HepG2 (cell line): ENCODE measurements at regions not wholly inside any gene's neighbourhood (a gene's known extent, or its start where the extent isn't known, plus 50 kb on each side); places are given as distances from the start of the nearest gene placed in this dataset.

Source experiments
- ATF1 ChIP-seq: IDR thresholded peaks from 2 replicates; pipeline ENCODE4 v1.6.1; 2016; ENCODE audit warnings: mild to moderate bottlenecking, control low read depth
- CEBPB ChIP-seq: IDR thresholded peaks from 2 replicates; pipeline ENCODE4 v1.6.1; 2011; ENCODE audit warnings: low read depth, low read length, improper control_type of control experiment, borderline replicate concordance
- CHD4 ChIP-seq: fragments of 200-600 bp; sonication (generic); IDR thresholded peaks from 2 replicates; pipeline ENCODE4 v1.7.0; 2017; ENCODE audit warnings: mild to moderate bottlenecking, low read length, borderline replicate concordance
- EP300 ChIP-seq, 3 experiments: sonication (generic) in 1 of 3; formaldehyde crosslinking in 1 of 3; IDR thresholded peaks; 2 replicates each; pipeline versions ENCODE4 v1.5.1 to v1.6.1; 2011 to 2020; ENCODE audit warnings: low read depth in 2 of 3, low read length in 2 of 3, borderline replicate concordance in 1 of 3, improper control_type of control experiment in 1 of 3, mild to moderate bottlenecking in 1 of 3, missing genetic modification reagents in 1 of 3, moderate library complexity in 1 of 3
- IKZF4 ChIP-seq: sonication (generic); formaldehyde crosslinking; IDR thresholded peaks from 2 replicates; pipeline ENCODE4 v1.5.1; 2020; ENCODE audit warnings: borderline replicate concordance, mild to moderate bottlenecking, low read depth, missing genetic modification reagents; ENCODE audit errors: not compliant biosample characterization
- KDM5A ChIP-seq: fragments of 200-600 bp; sonication (generic); IDR thresholded peaks from 2 replicates; pipeline ENCODE4 v1.7.0; 2018; ENCODE audit warnings: antibody characterized with exemption, mild to moderate bottlenecking, low read length, borderline replicate concordance
- MXI1 ChIP-seq: IDR thresholded peaks from 3 replicates; pipeline ENCODE4 v1.6.1; 2012; ENCODE audit warnings: low read depth, low read length, inconsistent platforms, borderline replicate concordance
- POLR2AphosphoS5 ChIP-seq: IDR thresholded peaks from 2 replicates; pipeline ENCODE4 v1.6.1; 2012; ENCODE audit warnings: low read depth, low read length
- TF ChIP-seq, protein P1 (sequence below): sonication (generic); formaldehyde crosslinking; IDR thresholded peaks from one replicate; pipeline ENCODE4 v1.5.1; 2020; ENCODE audit warnings: mild to moderate bottlenecking, missing genetic modification reagents; ENCODE audit errors: not compliant biosample characterization
- TF ChIP-seq, protein P2 (sequence below): sonication (generic); formaldehyde crosslinking; IDR thresholded peaks from 2 replicates; pipeline ENCODE4 v1.4.0; 2020; ENCODE audit warnings: missing genetic modification reagents, borderline replicate concordance

- TF ChIP-seq KDM5A = no peak
- TF ChIP-seq CHD4 = no peak
- no peak for TF ChIP-seq IKZF4 (CRISPR knock-in tag)
- no peak for TF ChIP-seq ATF1 (CRISPR knock-in tag)
- TF ChIP-seq, protein P1, sequence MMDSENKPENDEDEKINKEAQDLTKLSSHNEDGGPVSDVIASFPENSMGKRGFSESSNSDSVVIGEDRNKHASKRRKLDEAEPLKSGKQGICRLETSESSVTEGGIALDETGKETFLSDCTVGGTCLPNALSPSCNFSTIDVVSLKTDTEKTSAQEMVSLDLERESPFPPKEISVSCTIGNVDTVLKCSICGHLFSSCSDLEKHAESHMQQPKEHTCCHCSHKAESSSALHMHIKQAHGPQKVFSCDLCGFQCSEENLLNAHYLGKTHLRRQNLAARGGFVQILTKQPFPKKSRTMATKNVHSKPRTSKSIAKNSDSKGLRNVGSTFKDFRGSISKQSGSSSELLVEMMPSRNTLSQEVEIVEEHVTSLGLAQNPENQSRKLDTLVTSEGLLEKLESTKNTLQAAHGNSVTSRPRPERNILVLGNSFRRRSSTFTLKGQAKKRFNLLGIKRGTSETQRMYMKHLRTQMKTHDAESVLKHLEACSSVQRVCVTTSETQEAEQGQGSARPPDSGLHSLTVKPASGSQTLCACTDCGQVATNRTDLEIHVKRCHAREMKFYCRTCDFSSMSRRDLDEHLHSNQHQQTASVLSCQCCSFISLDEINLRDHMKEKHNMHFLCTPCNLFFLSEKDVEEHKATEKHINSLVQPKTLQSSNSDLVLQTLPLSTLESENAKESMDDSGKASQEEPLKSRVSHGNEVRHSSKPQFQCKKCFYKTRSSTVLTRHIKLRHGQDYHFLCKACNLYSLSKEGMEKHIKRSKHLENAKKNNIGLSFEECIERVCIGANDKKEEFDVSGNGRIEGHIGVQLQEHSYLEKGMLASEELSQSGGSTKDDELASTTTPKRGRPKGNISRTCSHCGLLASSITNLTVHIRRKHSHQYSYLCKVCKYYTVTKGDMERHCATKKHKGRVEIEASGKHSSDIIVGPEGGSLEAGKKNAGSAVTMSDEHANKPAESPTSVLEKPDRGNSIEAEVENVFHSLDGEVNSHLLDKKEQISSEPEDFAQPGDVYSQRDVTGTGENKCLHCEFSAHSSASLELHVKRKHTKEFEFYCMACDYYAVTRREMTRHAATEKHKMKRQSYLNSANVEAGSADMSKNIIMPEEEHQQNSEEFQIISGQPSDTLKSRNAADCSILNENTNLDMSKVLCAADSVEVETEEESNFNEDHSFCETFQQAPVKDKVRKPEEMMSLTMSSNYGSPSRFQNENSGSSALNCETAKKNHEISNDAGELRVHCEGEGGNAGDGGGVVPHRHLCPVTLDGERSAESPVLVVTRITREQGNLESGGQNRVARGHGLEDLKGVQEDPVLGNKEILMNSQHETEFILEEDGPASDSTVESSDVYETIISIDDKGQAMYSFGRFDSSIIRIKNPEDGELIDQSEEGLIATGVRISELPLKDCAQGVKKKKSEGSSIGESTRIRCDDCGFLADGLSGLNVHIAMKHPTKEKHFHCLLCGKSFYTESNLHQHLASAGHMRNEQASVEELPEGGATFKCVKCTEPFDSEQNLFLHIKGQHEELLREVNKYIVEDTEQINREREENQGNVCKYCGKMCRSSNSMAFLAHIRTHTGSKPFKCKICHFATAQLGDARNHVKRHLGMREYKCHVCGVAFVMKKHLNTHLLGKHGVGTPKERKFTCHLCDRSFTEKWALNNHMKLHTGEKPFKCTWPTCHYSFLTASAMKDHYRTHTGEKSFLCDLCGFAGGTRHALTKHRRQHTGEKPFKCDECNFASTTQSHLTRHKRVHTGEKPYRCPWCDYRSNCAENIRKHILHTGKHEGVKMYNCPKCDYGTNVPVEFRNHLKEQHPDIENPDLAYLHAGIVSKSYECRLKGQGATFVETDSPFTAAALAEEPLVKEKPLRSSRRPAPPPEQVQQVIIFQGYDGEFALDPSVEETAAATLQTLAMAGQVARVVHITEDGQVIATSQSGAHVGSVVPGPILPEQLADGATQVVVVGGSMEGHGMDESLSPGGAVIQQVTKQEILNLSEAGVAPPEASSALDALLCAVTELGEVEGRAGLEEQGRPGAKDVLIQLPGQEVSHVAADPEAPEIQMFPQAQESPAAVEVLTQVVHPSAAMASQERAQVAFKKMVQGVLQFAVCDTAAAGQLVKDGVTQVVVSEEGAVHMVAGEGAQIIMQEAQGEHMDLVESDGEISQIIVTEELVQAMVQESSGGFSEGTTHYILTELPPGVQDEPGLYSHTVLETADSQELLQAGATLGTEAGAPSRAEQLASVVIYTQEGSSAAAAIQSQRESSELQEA = no peak
- no peak for TF ChIP-seq EP300 (IDR thresholded peaks at IDR 0.05; ENCODE audit: low read depth in 2 of 2, low read length in 2 of 2)
- TF ChIP-seq EP300 (CRISPR knock-in tag; IDR thresholded peaks at IDR 0.05; ENCODE audit: borderline replicate concordance) = no peak
- TF ChIP-seq POLR2AphosphoS5 = no peak
- no peak for TF ChIP-seq MXI1
- TF ChIP-seq CEBPB = no peak
- TF ChIP-seq, protein P2, sequence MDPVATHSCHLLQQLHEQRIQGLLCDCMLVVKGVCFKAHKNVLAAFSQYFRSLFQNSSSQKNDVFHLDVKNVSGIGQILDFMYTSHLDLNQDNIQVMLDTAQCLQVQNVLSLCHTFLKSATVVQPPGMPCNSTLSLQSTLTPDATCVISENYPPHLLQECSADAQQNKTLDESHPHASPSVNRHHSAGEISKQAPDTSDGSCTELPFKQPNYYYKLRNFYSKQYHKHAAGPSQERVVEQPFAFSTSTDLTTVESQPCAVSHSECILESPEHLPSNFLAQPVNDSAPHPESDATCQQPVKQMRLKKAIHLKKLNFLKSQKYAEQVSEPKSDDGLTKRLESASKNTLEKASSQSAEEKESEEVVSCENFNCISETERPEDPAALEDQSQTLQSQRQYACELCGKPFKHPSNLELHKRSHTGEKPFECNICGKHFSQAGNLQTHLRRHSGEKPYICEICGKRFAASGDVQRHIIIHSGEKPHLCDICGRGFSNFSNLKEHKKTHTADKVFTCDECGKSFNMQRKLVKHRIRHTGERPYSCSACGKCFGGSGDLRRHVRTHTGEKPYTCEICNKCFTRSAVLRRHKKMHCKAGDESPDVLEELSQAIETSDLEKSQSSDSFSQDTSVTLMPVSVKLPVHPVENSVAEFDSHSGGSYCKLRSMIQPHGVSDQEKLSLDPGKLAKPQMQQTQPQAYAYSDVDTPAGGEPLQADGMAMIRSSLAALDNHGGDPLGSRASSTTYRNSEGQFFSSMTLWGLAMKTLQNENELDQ = no peak
Measured at GRCh38 chr4:79682801-79683530, 274.9 kb upstream of the GK2 start.
